ENCODE measurements at regions not wholly inside any gene's neighbourhood (a gene's known extent, or its start where the extent isn't known, plus 50 kb on each side); places are given as distances from the start of the nearest gene placed in this dataset.

- Histone ChIP-seq H3K4me2 (ENCODE audit: unreplicated experiment) (no peak overlapping the region), H2AFZ (no peak overlapping the region), H3F3A (ENCODE audit: insufficient read depth) (no peaks in the 10 kb centered on the region), H3K36me3 (ENCODE audit: low read depth) (no peaks in the 10 kb centered on the region), H3K9me2 (ENCODE audit: insufficient read depth) (no peaks in the 10 kb centered on the region), H3K27ac (no peak overlapping the region), H3K9me3 (ENCODE audit: low read depth) (no peaks in the 10 kb centered on the region), H3K27me3 (replicated peaks; ENCODE audit: insufficient read depth) (no peaks in the 10 kb centered on the region), H4K20me1 (ENCODE audit: insufficient read depth) (no peaks in the 10 kb centered on the region), H3K79me2 (ENCODE audit: insufficient read depth) (no peaks in the 10 kb centered on the region), H3K9ac (no peak overlapping the region), H3K4me3 (no peak overlapping the region), H3K4me1 (ENCODE audit: insufficient read depth) (no peaks in the 10 kb centered on the region)
- no peak for DNase-seq
- TF ChIP-seq EZH2phosphoT487 (IDR thresholded peaks at IDR 0.05; ENCODE audit: insufficient read depth, low read depth) = no peak
- in situ Hi-C loops (cut with MboI) = no loop called here
- WGBS, 2 experiments (ENCODE audit: low coverage in 1 of 2, low lambda C conversion rate in 2 of 2, missing lambda C conversion rate in 2 of 2) = 2 to 3% methylated on average over 3 of the region's 3 CpGs
Observed at GRCh38 chr15:94682171-94682570, 450.8 kb downstream of the MCTP2 start.

DNA sequence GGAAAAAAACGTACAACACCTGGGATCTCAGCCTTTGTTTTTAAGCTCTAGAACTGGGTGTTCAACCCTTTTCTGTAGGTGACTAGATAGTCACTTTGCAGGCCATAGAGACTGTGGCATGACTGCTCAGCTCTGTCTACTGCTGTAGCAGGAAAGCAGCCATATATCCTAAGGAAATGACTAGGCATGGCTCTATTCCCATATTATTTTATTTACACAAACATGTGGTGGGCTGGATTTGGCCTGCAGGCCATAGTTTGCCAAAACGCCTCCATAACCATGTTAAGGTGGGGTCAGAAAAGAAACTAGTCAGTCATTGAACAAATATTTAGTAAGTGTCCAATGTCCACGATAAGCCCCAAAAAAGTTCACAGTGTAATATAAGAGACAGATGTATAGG, 452.5 kb downstream of the MCTP2 start:
- no peaks in the 10 kb centered on the region for H3K36me3 ChIP-seq (ENCODE audit: low read depth)
- no peak overlapping the region for H3K27ac ChIP-seq
- H3K4me2 ChIP-seq (ENCODE audit: unreplicated experiment) = no peak overlapping the region
- H3K4me3 ChIP-seq = no peak overlapping the region
- no peak overlapping the region for H3K9ac ChIP-seq
- H3K9me2 ChIP-seq (ENCODE audit: insufficient read depth) = no peaks in the 10 kb centered on the region
- no peak overlapping the region for H2AFZ ChIP-seq
- H4K20me1 ChIP-seq (ENCODE audit: insufficient read depth) = no peaks in the 10 kb centered on the region
- TF ChIP-seq EZH2phosphoT487 (IDR thresholded peaks at IDR 0.05; ENCODE audit: insufficient read depth, low read depth) (no peak), EZH2 (IDR thresholded peaks at IDR 0.05; ENCODE audit: insufficient read depth, poor library complexity, severe bottlenecking) (no peak)
- no peak for DNase-seq
- in situ Hi-C loops (cut with MboI) = no loop called here
- no peaks in the 10 kb centered on the region for H3F3A ChIP-seq (ENCODE audit: insufficient read depth)
- WGBS, 2 experiments (ENCODE audit: low coverage in 1 of 2, low lambda C conversion rate in 2 of 2, missing lambda C conversion rate in 2 of 2) = 4 to 8% methylated on average over 3 of the region's 3 CpGs
- H3K9me3 ChIP-seq (ENCODE audit: low read depth) = no peaks in the 10 kb centered on the region
- no peaks in the 10 kb centered on the region for H3K4me1 ChIP-seq (ENCODE audit: insufficient read depth)
- no peaks in the 10 kb centered on the region for H3K27me3 ChIP-seq (replicated peaks; ENCODE audit: insufficient read depth)
- no peaks in the 10 kb centered on the region for H3K79me2 ChIP-seq (ENCODE audit: insufficient read depth)

GRCh38 chr15:94691169-94691568, 459.8 kb downstream of the MCTP2 start:
- WGBS, 2 experiments (ENCODE audit: low coverage in 1 of 2, low lambda C conversion rate in 2 of 2, missing lambda C conversion rate in 2 of 2) = 41 to 49% methylated on average over 2 of the region's 2 CpGs
- Histone ChIP-seq H3K27ac (no peak overlapping the region), H3K27me3 (replicated peaks; ENCODE audit: insufficient read depth) (no peaks in the 10 kb centered on the region), H3K4me1 (ENCODE audit: insufficient read depth) (no peaks in the 10 kb centered on the region), H2AFZ (no peak overlapping the region), H3F3A (ENCODE audit: insufficient read depth) (no peaks in the 10 kb centered on the region), H3K36me3 (ENCODE audit: low read depth) (no peaks in the 10 kb centered on the region), H3K4me2 (ENCODE audit: unreplicated experiment) (no peak overlapping the region), H4K20me1 (ENCODE audit: insufficient read depth) (no peaks in the 10 kb centered on the region), H3K79me2 (ENCODE audit: insufficient read depth) (no peaks in the 10 kb centered on the region), H3K4me3 (no peak overlapping the region), H3K9me3 (ENCODE audit: low read depth) (no peaks in the 10 kb centered on the region), H3K9ac (no peak overlapping the region), H3K9me2 (ENCODE audit: insufficient read depth) (no peaks in the 10 kb centered on the region)
- no peak for TF ChIP-seq EZH2 (IDR thresholded peaks at IDR 0.05; ENCODE audit: insufficient read depth, poor library complexity, severe bottlenecking)
- no peak for TF ChIP-seq EZH2phosphoT487 (IDR thresholded peaks at IDR 0.05; ENCODE audit: insufficient read depth, low read depth)
- no peak for DNase-seq
- in situ Hi-C loops (cut with MboI) = no loop called here

DNA sequence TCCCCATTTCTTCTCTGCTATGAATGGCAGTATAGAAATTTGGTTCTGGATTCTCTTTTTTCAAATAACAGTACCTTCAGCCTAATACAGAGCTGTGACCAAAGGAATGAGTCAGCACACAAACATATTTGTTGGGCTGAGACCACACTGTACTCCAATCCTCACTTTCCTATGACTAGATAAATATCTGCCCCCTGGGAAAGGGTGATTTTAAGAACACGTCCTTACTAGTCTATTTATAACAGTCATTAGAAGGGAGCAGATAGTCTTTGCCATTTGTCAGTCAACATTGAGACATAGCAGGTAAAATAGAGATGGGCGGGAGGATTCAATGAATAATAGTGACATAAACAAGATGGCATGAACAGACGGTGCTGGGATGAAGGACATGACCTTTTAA, 461.3 kb downstream of the MCTP2 start:
- WGBS, 2 experiments (ENCODE audit: low coverage in 1 of 2, low lambda C conversion rate in 2 of 2, missing lambda C conversion rate in 2 of 2) = 22 to 27% methylated on average over 3 of the region's 3 CpGs

GRCh38 chr15:94700211-94700610, 468.9 kb downstream of the MCTP2 start:
- H3K27ac ChIP-seq = no peak overlapping the region
- H3K27me3 ChIP-seq (replicated peaks; ENCODE audit: insufficient read depth) = no peaks in the 10 kb centered on the region
- H3K9me2 ChIP-seq (ENCODE audit: insufficient read depth) = no peaks in the 10 kb centered on the region
- no peak overlapping the region for H3K4me3 ChIP-seq
- TF ChIP-seq EZH2 (IDR thresholded peaks at IDR 0.05; ENCODE audit: insufficient read depth, poor library complexity, severe bottlenecking) (no peak), EZH2phosphoT487 (IDR thresholded peaks at IDR 0.05; ENCODE audit: insufficient read depth, low read depth) (no peak)
- H3K79me2 ChIP-seq (ENCODE audit: insufficient read depth) = no peaks in the 10 kb centered on the region
- no peaks in the 10 kb centered on the region for H3K9me3 ChIP-seq (ENCODE audit: low read depth)
- H2AFZ ChIP-seq = no peak overlapping the region
- H3K4me1 ChIP-seq (ENCODE audit: insufficient read depth) = no peaks in the 10 kb centered on the region
- no peak overlapping the region for H3K9ac ChIP-seq
- in situ Hi-C loops (cut with MboI) = no loop called here
- WGBS, 2 experiments (ENCODE audit: low coverage in 1 of 2, low lambda C conversion rate in 2 of 2, missing lambda C conversion rate in 2 of 2) = 11 to 14% methylated on average over 4 of the region's 4 CpGs
- no peaks in the 10 kb centered on the region for H3F3A ChIP-seq (ENCODE audit: insufficient read depth)
- H3K36me3 ChIP-seq (ENCODE audit: low read depth) = no peaks in the 10 kb centered on the region
- H3K4me2 ChIP-seq (ENCODE audit: unreplicated experiment) = no peak overlapping the region
- no peaks in the 10 kb centered on the region for H4K20me1 ChIP-seq (ENCODE audit: insufficient read depth)
- no peak for DNase-seq

More for the DNA sequence above, 461.3 kb downstream of the MCTP2 start:
- Histone ChIP-seq H3K4me3 (no peak overlapping the region), H3K9me2 (ENCODE audit: insufficient read depth) (no peaks in the 10 kb centered on the region), H3K79me2 (ENCODE audit: insufficient read depth) (no peaks in the 10 kb centered on the region), H3K9ac (no peak overlapping the region), H3K27ac (no peak overlapping the region), H4K20me1 (ENCODE audit: insufficient read depth) (no peaks in the 10 kb centered on the region), H3K36me3 (ENCODE audit: low read depth) (no peaks in the 10 kb centered on the region), H2AFZ (no peak overlapping the region), H3K27me3 (replicated peaks; ENCODE audit: insufficient read depth) (no peaks in the 10 kb centered on the region), H3K4me2 (ENCODE audit: unreplicated experiment) (no peak overlapping the region), H3K4me1 (ENCODE audit: insufficient read depth) (no peaks in the 10 kb centered on the region), H3K9me3 (ENCODE audit: low read depth) (no peaks in the 10 kb centered on the region), H3F3A (ENCODE audit: insufficient read depth) (no peaks in the 10 kb centered on the region)
- in situ Hi-C loops (cut with MboI) = no loop called here
- DNase-seq = no peak
- no peak for TF ChIP-seq EZH2phosphoT487 (IDR thresholded peaks at IDR 0.05; ENCODE audit: insufficient read depth, low read depth)
- no peak for TF ChIP-seq EZH2 (IDR thresholded peaks at IDR 0.05; ENCODE audit: insufficient read depth, poor library complexity, severe bottlenecking)

All from GM23248 (cell line).